Bronchial epithelial cell (primary cell): ENCODE measurements at regions not wholly inside any gene's neighbourhood (a gene's known extent, or its start where the extent isn't known, plus 50 kb on each side); places are given as distances from the start of the nearest gene placed in this dataset.

Source experiments
- DNase-seq: peaks from one replicate; pipeline ENCODE4 v3.0.0-alpha.2; 2010; ENCODE audit warnings: low read depth
- FAIRE-seq: peaks from 2 replicates; lab custom pipeline; 2011; peaks lifted over from hg19 to GRCh38; lab: Jason Lieb, UNC
- H3K27me3 ChIP-seq: 2 replicates; pipeline ENCODE4 v1.5.1; 2011; ENCODE audit warnings: low read length; ENCODE audit not compliant: control insufficient read depth, insufficient read depth
- H3K36me3 ChIP-seq: 2 replicates; pipeline ENCODE4 v1.5.1; 2011; ENCODE audit warnings: low read length; ENCODE audit not compliant: control insufficient read depth, insufficient read depth
- H3K4me3 ChIP-seq: 2 replicates; pipeline ENCODE4 v1.5.1; 2011; ENCODE audit warnings: mild to moderate bottlenecking, low read depth, low read length, control low read depth
- TF ChIP-seq, protein P1 (sequence below): IDR thresholded peaks from 2 replicates; pipeline ENCODE4 v1.5.1; 2011; ENCODE audit warnings: mild to moderate bottlenecking, moderate library complexity, low read length, control low read depth, inconsistent platforms; ENCODE audit not compliant: insufficient read depth, severe bottlenecking

DNA sequence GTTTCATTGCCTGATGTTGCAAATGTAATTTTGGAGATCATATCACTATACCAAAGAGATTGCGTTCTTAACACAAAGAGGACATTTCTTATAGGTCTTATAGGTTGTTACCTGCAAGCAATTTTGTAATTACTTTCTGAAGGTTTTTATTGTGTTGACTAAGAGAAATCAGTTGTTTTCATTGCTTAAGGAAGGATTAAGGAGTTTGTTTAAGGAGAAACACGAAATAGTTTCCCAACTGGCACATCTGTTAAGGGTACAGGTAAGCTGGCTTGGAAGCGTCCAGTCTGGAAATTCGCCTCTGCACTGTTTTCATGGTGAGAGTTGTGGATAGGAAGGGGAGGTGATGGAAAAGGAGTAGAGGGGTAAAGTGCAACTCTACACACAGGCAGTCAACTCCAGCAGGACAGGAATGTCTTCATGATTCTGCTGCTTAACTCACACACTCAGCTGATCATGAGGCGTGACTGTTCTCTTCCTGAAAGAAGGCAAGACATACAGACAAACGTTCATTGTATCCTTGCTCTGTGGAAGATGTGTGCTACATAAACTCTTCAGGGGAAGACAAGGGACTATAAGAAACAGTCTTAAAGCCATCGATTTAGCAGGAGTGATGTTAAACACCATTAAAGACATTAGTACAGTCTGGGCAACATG, 61.4 kb upstream of the ACSL3 start:
- Histone ChIP-seq H3K4me3 (no peak overlapping the region), H3K27me3 (no peaks in the 10 kb centered on the region), H3K36me3 (no peaks in the 10 kb centered on the region)
- DNase-seq (no peak), FAIRE-seq (no peak)
- TF ChIP-seq, protein P1, sequence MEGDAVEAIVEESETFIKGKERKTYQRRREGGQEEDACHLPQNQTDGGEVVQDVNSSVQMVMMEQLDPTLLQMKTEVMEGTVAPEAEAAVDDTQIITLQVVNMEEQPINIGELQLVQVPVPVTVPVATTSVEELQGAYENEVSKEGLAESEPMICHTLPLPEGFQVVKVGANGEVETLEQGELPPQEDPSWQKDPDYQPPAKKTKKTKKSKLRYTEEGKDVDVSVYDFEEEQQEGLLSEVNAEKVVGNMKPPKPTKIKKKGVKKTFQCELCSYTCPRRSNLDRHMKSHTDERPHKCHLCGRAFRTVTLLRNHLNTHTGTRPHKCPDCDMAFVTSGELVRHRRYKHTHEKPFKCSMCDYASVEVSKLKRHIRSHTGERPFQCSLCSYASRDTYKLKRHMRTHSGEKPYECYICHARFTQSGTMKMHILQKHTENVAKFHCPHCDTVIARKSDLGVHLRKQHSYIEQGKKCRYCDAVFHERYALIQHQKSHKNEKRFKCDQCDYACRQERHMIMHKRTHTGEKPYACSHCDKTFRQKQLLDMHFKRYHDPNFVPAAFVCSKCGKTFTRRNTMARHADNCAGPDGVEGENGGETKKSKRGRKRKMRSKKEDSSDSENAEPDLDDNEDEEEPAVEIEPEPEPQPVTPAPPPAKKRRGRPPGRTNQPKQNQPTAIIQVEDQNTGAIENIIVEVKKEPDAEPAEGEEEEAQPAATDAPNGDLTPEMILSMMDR: no peak

DNA sequence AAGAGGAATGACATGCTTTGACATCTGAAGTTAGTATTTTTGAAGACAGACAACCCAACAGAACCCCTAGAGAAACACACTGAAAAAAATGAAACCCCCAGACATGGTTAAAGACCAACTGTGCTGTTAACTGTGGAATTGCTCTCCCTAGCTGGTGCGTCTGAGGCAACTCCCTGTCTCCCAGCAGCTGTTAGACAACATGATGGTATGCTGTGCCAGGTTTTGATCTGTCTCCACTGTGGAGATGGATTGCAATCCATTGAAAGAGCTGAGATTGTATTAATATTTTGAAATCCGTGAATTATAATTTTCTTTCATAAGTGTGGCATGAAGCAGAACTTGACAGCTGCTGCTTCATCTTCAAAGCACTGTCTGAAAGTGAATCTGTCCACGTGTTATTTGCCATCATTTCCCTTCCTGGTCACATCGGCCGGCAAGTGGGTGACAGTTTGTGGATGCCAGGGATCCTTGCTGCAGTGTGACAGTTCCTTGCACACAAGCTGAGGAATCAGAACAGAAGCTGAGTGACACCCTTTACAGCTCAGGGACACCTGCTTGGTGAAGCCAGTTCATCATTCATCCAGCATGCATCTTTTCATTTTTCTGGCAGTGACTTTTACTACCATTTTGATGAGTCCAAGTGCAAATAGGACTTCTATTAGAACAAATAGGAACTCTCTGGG, 58.2 kb upstream of the ACSL3 start:
- TF ChIP-seq, protein P1: no peak
- FAIRE-seq: no peak
- Histone ChIP-seq H3K27me3 (no peaks in the 10 kb centered on the region), H3K36me3 (no peaks in the 10 kb centered on the region), H3K4me3 (no peak overlapping the region)
- no peak for DNase-seq

DNA sequence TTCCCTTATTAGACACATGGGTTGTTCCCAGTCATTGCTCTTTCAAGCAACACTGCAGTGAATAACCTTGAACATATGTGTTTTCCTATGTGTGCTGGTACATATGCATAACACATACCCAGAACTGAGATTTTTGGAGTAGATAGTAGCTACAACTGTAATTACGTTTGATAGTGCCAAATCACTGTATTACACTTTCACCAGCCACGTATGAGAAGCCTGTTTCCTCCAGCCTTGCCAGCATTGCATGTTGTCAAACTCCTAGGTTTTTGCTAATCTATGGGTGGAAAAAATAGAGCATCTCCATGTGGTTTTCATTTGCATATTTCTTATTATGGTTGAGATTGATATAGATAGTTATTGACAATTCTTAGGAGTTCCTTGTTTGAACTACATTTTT, 56.5 kb upstream of the ACSL3 start:
- Histone ChIP-seq H3K27me3 (no peaks in the 10 kb centered on the region), H3K36me3 (no peaks in the 10 kb centered on the region), H3K4me3 (no peak overlapping the region)
- FAIRE-seq (no peak), DNase-seq (no peak)
- TF ChIP-seq, protein P1: no peak

DNA sequence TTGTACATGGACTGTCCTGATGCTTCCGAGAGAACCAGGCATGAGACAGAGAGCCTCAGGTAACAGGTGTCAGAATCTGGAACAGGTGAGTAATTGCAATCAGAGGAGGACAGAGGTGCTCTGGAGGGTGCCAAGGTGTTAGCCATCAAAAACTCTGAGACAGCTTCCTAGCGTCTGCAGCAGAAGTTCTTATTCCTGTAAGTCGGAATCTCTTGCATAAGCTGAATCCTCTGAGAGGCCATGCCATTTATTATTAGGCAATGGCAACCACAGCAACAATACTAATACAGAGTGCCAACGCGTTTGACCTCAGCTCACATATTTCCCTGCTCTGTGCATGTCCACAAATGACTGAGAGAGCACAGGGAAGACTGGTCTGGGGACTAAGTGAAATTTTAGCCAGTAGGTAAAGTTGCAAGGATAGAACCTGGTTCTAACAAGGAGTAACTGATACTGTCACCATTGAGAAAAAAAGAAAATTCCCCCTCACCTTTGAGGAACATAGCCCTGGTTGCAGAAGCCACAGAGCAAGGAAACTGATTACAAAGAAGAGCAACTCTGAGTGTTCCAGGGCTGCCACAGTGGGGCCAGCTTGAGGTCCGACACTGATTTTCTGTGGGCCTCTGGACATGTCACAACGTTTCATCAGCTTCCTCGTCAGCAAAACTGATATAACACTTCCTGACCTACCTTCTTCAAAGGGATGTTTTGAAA, 55.1 kb upstream of the ACSL3 start:
- no peak overlapping the region for H3K4me3 ChIP-seq
- peak; percentile 81 for DNase-seq
- H3K36me3 ChIP-seq: no peaks in the 10 kb centered on the region
- FAIRE-seq: peak; percentile 99
- TF ChIP-seq, protein P1: no peak
- H3K27me3 ChIP-seq: no peaks in the 10 kb centered on the region

DNA sequence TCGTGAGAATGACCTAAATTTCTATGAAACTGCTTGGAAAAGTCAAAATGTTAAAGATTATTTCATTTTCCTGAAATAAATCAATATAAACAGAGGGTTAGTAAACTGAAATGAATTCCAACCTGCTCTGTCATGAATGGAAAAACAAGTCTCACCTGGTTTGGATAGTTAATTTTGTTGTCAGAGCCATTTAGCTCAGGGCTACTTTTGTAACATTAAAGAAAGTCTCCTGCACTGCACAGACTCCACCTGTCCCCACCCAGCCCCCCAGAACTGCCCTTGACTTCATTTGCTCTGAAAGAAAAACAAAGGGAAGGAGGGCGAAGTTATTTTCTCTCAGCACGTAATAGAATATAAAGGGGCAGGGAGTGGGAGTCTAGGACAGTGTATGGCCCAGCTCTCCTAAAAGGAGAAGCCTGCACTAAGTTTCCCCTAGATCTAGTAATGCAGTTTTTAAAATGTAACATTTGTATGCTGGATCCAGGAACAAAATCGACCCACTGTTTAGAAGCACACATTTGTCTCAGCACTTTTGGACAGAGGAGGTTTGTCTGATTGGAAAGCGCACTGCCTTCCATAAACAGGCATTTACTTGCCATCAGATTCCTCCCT, 54.2 kb upstream of the ACSL3 start:
- no peaks in the 10 kb centered on the region for H3K27me3 ChIP-seq
- no peak for FAIRE-seq
- TF ChIP-seq, protein P1: no peak
- DNase-seq: peak; percentile 69
- no peaks in the 10 kb centered on the region for H3K36me3 ChIP-seq
- H3K4me3 ChIP-seq: no peak overlapping the region
